GM15510 (cell line): ENCODE measurements at regions not wholly inside any gene's neighbourhood (a gene's known extent, or its start where the extent isn't known, plus 50 kb on each side); places are given as distances from the start of the nearest gene placed in this dataset.

Source experiments
- POLR2A ChIP-seq: IDR thresholded peaks from 3 replicates; pipeline ENCODE4 v1.6.1; 2011; ENCODE audit warnings: borderline replicate concordance; ENCODE audit not compliant: insufficient read length; ENCODE audit errors: extremely low read depth

DNA sequence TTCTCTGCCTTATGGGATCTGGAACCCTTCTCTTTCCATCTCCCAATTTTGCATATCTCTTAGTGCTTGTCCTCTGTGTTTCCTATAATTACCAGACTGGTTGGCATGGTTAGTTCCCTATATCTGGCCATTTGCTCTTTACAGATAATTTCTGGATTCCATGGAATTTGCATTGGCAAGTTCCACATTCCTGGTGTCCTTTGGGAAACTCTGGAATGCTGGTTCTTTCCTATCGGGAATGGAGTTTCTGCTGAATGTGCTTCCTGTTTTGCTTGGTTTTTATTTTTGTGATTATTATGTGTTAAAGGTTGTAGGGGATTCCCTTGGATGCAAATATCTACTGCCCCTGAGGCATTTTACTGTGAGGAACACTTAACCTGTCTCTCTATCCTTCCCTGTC, 193.0 kb upstream of the BTG1 start:
- no peak for TF ChIP-seq POLR2A

DNA sequence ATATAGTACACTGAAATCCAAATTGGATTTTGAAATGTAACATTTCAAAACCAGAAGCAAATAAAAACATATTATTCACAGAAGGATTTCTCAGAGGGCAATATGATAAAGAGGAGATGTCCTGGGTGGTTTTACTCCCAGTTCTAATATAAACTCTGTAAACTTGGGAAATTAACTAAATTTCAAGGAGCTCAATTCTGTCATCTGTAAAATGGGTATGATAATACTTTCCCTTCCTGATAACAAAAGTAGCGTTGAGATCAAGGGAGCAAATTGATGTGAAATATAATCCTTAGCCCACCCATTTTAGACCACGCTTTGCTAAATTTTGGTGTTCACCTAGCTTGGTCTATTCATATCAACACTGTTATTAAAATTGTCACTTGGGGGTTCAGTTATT, 192.5 kb upstream of the BTG1 start:
- TF ChIP-seq POLR2A, result no peak

DNA sequence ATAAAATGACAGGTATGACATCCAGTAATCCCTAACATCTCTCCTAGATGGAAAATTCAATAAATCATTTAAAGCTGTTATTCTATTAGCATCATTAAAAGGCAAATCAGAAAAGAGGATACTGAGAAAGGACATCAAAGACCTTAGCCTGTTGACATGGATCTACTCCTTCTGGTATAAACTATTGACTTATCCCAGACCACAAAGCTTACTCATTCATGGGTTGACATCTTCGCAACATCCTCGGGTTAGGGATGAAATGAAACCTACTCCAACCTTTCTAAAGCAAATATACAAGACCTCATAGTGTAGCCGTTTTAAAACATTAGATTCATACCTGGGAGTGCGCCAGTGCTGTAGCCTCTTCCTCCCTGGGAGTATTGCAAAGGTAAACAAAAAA, 191.5 kb upstream of the BTG1 start:
- no peak for TF ChIP-seq POLR2A

DNA sequence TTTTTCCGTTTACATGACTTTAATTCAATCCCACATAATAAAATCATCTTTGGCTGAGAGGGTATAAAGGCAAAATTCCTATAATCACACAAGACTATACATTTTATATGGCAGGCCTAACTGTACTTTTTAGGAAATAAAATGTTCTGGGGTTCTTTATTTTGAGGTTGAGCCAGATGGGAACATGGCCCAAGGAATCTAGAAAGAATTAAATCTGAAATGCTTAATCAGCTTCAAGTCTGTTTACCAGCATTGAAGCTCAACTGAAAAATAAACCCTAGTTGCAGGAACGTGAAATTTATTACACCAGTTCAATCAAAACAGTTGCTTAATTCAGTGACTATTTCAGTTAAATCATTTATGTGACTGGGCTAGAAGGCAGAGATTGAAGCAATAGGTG, 191.0 kb upstream of the BTG1 start:
- TF ChIP-seq POLR2A, result no peak

DNA sequence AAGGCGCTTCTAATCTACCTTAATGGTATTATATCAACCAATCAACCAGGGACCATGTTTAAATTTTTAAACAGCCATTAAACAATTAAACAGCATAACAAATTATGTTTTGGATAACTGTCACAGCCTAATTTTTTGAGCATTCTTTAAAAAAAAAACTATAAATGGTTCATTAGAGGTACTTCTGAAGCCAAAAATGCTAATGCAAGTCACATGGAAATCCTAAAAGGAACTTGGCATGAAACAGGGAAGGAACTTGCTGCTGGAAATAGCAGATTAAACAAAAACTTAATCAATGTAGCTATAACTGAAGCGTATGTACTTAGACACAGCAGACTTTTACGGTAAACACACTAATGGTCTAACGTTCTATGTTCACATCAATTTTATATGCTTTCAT, 190.2 kb upstream of the BTG1 start:
- TF ChIP-seq POLR2A, result no peak

DNA sequence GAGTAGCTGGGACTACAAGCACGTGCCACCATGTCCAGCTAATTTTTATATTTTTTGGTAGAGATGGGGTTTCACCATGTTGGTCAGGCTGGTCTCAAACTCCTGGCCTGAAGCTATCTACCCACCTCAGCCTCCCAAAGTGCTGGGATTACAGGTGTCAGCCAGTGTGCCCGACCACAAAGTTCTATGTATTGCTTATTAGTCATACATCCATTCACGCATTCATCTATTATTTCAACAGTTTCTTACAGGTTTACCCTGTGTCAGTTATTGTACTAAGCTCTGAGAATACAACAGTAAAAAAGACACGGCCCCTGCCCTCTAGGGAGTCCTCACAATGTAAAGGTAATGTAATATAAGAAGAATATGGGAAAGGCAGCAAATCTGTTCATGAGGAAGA, 188.9 kb upstream of the BTG1 start:
- no peak for TF ChIP-seq POLR2A

DNA sequence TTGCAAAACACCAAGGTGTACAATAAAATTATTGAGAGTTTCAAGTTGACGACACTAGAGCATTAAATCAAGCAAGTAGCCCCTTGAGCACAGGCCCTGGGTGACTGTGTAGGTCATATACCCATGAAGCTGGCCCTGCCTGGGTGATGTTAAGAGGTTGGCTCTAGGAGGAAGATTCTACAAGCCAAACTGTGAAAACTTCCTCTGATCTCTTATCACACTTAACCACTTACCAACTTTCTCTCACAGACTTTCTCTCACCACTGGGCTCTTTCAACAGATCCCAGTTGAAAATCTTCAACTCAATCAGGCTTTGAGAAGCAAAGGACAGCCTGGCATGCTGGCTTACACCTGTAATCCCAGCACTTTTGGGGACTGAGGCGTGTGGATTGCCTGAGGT, 186.9 kb upstream of the BTG1 start:
- TF ChIP-seq POLR2A, result no peak

DNA sequence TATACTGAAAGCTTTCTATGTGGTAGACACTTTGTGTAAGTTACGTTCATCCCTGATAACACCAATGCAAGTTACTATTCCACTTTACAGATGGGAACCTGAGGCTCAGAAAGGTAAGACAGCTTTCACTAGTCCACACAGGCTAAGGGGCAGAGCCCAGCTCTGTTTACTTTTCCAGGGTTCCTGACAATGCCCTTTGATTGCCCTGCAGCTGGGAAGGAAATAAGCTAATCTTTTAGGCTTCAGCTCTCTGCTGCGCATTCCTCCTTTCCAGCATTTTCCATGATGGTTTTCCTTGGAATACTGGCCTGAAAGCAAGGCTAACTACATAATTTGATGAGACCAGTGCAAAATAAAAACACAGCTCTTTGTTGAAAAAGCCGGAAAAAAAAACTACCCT, 185.7 kb upstream of the BTG1 start:
- no peak for TF ChIP-seq POLR2A

DNA sequence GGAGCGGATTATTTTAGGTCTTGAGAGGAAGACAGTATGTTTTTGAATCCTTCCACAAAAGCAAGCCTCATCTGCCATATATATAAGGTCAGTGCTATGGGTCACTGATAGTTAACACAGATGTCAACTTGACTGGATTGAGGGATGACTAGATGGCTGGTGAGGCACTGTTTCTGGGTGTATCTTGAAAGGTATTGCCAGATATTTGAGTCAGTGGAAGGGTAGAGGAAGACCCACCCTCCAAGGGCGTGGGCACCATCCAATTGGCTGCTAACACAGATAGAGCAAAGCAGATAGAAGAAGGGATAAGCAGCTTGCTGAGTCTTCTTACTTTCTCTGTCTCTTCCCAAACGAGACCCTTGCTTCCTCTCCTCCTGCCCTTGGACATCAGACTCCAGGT, 185.0 kb upstream of the BTG1 start:
- no peak for TF ChIP-seq POLR2A

DNA sequence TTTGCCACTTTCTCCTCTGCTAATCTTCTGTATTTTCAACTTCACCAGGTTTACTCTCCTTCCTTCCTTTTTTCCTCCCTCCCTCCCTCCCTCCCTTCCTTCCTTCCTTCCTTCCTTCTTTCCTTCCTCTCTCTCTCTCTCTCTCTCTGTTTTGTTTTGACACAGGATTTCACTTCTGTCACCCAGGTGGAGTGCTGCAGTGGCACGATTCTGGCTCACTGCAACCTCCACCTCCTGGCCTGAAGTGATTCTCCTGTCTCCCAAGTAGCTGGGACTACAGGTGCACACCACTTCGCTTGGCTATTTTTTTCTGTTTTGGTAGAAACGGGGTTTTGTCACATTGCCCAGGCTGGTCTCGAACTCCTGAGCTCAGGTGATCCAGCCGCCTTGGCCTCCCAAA, 181.2 kb upstream of the BTG1 start:
- no peak for TF ChIP-seq POLR2A

DNA sequence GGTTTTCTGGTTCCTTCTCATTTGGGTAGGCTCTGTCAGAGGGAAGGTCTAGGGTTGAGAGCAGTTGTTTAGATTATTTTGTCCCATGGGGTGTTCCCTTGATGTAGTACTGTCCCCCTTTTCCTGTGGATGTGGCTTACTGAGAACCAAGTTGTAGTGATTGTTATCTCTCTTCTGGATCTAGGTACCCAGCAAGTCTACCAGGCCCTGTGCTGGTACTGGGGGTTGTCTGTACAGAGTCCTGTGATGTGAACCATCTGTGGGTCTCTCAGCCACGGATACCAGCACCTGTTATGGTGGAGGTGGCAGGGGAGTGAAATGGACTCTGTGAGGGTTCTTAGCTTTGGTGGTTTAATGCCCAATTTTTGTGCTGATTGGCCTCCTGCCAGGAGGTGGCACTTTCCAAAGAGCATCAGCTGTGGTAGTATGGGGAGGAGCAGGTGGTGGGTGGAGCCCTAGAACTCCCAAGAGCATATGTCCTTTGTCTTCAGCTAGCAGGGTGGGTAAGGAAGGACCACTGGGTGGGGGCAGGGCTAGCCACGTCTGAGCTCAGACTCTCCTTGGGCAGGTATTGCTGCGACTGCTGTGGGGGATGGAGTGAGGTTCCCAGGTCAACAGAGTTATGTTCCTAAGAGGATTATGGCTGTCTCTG, 179.3 kb upstream of the BTG1 start:
- no peak for TF ChIP-seq POLR2A

DNA sequence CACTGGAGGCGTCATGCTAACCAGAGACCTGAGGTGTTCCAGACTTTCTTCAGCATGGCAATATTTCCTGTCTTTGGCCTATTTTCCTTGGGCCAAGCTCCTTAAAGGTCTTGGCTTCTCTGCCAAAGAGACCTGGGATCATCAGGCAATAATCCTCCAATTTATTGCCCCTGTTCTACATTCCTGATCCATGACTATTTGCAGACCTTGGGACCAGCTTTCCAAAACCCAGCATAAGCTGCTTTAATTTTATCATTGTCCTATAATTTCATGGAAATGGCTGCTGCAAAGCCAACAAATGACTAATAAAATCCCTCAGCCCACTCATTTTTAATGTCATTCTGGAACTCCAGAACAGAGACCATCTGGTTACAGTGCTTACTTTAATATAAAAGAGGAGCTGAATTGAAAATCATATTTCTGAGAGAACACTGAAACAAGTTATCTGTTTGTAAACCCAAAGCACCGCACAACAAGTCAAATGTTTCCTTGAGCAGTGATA, 166.9 kb upstream of the BTG1 start:
- TF ChIP-seq POLR2A, result no peak

DNA sequence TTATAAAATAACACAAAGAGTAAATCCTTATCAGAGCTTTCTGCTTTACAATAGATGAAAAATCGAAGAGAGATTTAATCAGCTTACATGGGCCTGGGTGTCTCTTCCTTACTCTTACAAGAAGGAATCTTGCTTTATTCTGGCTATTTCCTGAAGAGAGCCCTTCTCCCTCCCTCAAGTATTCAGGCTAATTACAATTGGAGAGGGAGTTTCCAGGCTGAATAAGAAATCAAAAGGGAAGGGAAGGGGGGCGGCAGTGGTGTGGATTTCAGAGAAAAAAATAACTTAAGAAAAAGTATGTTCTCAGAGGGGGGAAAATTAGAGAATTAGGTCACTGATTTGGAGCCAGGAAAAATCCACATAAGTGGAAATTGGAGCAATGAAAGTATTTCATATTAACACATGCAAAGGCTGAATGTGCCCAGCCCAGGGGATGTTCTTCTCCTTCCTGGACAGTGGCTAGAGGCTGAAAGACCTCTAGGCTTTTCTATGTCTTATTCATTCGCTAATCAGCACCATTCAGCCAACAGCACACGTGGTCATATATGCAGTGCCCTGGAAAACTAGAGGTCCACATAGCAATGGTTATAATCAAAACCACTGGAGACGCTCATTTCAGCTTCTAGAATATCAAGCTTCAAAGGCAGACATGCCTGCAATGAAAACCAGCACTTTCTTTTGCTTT, 158.9 kb upstream of the BTG1 start:
- TF ChIP-seq POLR2A, result no peak

DNA sequence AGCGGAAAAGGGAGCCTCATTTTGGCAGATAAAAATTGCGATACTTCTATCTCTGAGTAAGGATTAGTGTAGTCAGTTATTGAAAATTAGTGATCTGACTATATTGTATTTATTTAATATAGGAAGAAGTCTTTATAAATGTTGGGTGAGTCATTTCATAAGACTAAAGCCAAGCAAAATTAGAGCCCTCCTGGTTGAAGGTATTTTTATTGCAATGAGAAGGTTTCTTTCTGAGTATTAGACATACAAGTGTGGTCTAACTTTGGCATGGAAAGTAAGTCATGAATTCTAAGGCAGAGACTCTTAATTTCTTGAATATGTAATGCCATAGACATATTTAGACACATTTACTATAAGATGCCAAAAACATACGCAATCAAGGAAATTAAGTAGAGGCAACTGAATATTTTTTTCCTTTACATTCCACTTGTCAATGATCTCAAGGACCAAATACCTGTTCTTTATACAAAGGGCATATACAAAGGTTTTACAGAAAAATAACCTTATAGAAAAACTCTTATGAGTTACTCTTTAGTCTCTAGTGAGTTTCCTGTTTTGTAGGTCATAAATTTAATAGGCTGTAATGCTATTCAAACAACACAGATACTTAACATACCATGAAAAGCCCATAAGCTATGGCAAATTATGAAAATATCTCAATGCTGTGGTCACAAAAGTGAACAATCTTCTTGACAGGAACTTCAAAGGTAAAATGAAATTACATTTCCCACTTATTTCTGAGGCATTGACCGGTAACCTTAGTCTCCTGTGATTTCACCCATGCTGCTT, 156.6 kb upstream of the BTG1 start:
- no peak for TF ChIP-seq POLR2A

DNA sequence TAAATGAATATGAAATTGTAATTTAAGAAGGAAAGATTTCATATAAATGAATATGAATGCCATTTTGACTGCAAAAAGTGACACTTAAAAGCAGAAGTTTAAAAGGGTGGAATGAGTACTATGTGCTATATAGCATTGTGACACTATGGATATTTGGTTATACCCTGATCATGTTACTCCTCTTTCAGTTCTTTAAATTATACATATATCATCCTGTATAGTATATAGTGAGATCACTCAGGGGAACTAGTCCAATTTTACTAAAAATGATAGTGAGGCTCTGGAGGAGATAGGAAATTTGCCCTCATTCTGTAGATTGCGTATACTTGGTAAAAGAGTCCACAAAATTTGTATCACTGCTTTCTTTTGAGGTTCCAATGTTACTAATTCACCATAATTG, 155.7 kb upstream of the BTG1 start:
- no peak for TF ChIP-seq POLR2A

DNA sequence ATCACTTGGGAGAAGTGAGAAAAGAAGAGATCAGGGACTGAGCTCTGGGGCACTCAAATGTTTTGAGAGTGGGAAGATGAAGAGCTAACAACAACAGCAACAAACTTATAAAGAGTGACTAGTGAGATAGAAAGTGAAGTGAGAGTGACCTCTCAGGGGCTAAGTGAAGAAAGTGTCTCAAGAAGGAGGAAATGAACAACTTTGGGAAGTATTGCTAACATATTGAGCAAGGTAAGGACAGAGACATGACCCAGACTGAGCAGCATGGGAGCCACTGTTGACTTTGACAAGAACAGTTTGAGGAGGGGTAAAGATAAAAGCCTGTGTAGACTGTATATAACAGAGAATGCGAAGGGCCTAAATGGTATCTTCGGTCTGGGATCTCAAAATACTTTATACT, 155.1 kb upstream of the BTG1 start:
- TF ChIP-seq POLR2A, result no peak
